ENCODE measurements at regions not wholly inside any gene's neighbourhood (a gene's known extent, or its start where the extent isn't known, plus 50 kb on each side); places are given as distances from the start of the nearest gene placed in this dataset.

- TF ChIP-seq CTCF (IDR thresholded peaks at IDR 0.05) (no peak), POLR2A (IDR thresholded peaks at IDR 0.05) (no peak)
Observed at GRCh38 chr2:43146083-43146482, 80.3 kb downstream of the ZFP36L2 start.
